Endothelial cell of umbilical vein (primary cell): ENCODE measurements at regions not wholly inside any gene's neighbourhood (a gene's known extent, or its start where the extent isn't known, plus 50 kb on each side); places are given as distances from the start of the nearest gene placed in this dataset.

Source experiments
- BruUV-seq: library from RNA; stranded (reverse); fragments of 400-500 nt; replicated peaks from 2 replicates; lab custom pipeline; 2021; lab: Mats Ljungman, UMichigan
- CTCF ChIA-PET: fragments of 300-600, 350-600 bp; sonication (Branson Sonifier 250); formaldehyde crosslinking; loops from one replicate; lab custom pipeline; 2021; ENCODE audit warnings: antibody characterized with exemption, inconsistent platforms; lab: Charles Lee
- POLR2A ChIA-PET: fragments of 300-600, 350-600 bp; sonication (Branson Sonifier 250); formaldehyde crosslinking; loops from one replicate; lab custom pipeline; 2021; ENCODE audit warnings: antibody characterized with exemption, inconsistent platforms; lab: Charles Lee
- DNase-seq: peaks from one replicate; pipeline ENCODE4 v3.0.0-alpha.2; 2011; ENCODE audit warnings: low read depth, low spot score
- FAIRE-seq: peaks from 2 replicates; lab custom pipeline; 2011; peaks lifted over from hg19 to GRCh38; lab: Jason Lieb, UNC
- H2AFZ ChIP-seq: 2 replicates; pipeline ENCODE4 v1.6.0; 2012; ENCODE audit warnings: low read depth, low read length, control low read depth, inconsistent platforms
- H3K27ac ChIP-seq: 2 replicates; pipeline ENCODE4 v1.5.1; 2011; ENCODE audit warnings: low read depth, mild to moderate bottlenecking, control low read depth, low read length, moderate library complexity; ENCODE audit not compliant: insufficient read depth
- H3K27me3 ChIP-seq, 2 experiments: 2 replicates each; pipeline versions ENCODE4 v1.6.0 to v1.6.1; 2011; ENCODE audit warnings: low read length in 2 of 2, mixed read lengths in 1 of 2; ENCODE audit not compliant: control insufficient read depth in 2 of 2, insufficient read depth in 2 of 2
- H3K36me3 ChIP-seq, 2 experiments: 2 replicates in 1 of 2; 3 replicates in 1 of 2; pipeline ENCODE4 v1.5.1; 2011; ENCODE audit warnings: low read length in 2 of 2, mild to moderate bottlenecking in 1 of 2, moderate library complexity in 1 of 2; ENCODE audit not compliant: control insufficient read depth in 2 of 2, insufficient read depth in 2 of 2; ENCODE audit errors: extremely low read depth in 1 of 2
- H3K4me1 ChIP-seq: 3 replicates; pipeline ENCODE4 v1.5.1; 2011; ENCODE audit warnings: mild to moderate bottlenecking, low read length; ENCODE audit not compliant: control insufficient read depth, insufficient read depth; ENCODE audit errors: extremely low read depth
- H3K4me2 ChIP-seq: 2 replicates; pipeline ENCODE4 v1.6.1; 2011; ENCODE audit warnings: low read length, control low read depth, mixed read lengths; ENCODE audit not compliant: insufficient read depth
- H3K4me3 ChIP-seq, 3 experiments: fragments of 200-600 bp in 1 of 3; sonication (generic), shearing (Covaris generic) in 1 of 3; replicated peaks in 1 of 3; 2 replicates each; pipeline ENCODE4 v1.5.1; 2011 to 2016; ENCODE audit warnings: control low read depth in 3 of 3, low read length in 3 of 3, mild to moderate bottlenecking in 2 of 3, inconsistent platforms in 1 of 3, low read depth in 1 of 3, moderate library complexity in 1 of 3; ENCODE audit not compliant: insufficient read depth in 1 of 3
- H3K79me2 ChIP-seq: 2 replicates; pipeline ENCODE4 v1.6.0; 2012; ENCODE audit warnings: low read length, inconsistent platforms; ENCODE audit not compliant: control insufficient read depth, insufficient read depth
- H3K9ac ChIP-seq: replicated peaks from 2 replicates; pipeline ENCODE3; 2011; ENCODE audit warnings: low read length, control low read depth; ENCODE audit not compliant: insufficient read depth; ENCODE audit errors: extremely low read depth
- H3K9me1 ChIP-seq: replicated peaks from 3 replicates; pipeline ENCODE4 v1.6.0; 2011; ENCODE audit warnings: mild to moderate bottlenecking, low read length; ENCODE audit not compliant: control insufficient read depth, insufficient read depth; ENCODE audit errors: extremely low read depth
- H3K9me3 ChIP-seq: replicated peaks from 2 replicates; pipeline ENCODE4 v1.5.1; 2012; ENCODE audit warnings: low read length, inconsistent platforms; ENCODE audit not compliant: control insufficient read depth, insufficient read depth
- H4K20me1 ChIP-seq: replicated peaks from 2 replicates; pipeline ENCODE3; 2011; ENCODE audit warnings: mild to moderate bottlenecking, low read length; ENCODE audit not compliant: control insufficient read depth, insufficient read depth; ENCODE audit errors: extremely low read depth
- CTCF ChIP-seq, 2 donors: IDR thresholded peaks; 1 replicate in 1 of 2; 2 replicates in 1 of 2; pipeline ENCODE4 v1.5.1; 2011; ENCODE audit warnings: low read length in 2 of 2, mild to moderate bottlenecking in 2 of 2, moderate library complexity in 2 of 2, control low read depth in 1 of 2, inconsistent platforms in 1 of 2, low read depth in 1 of 2; ENCODE audit not compliant: insufficient read depth in 1 of 2; ENCODE audit errors: extremely low read depth in 1 of 2
- EZH2 ChIP-seq: IDR thresholded peaks from 2 replicates; pipeline ENCODE4 v1.6.1; 2012; ENCODE audit warnings: borderline replicate concordance, low read depth, mild to moderate bottlenecking, moderate library complexity, low read length, inconsistent platforms; ENCODE audit not compliant: severe bottlenecking
- FOS ChIP-seq: IDR thresholded peaks from 2 replicates; pipeline ENCODE4 v1.6.1; 2011; ENCODE audit warnings: mild to moderate bottlenecking, low read length, moderate library complexity, borderline replicate concordance; ENCODE audit not compliant: insufficient read depth
- GATA2 ChIP-seq: IDR thresholded peaks from 2 replicates; pipeline ENCODE4 v1.7.0; 2011; ENCODE audit warnings: low read depth, mild to moderate bottlenecking, moderate library complexity, mixed read lengths, low read length; ENCODE audit not compliant: insufficient read length, insufficient read depth
- JUN ChIP-seq: IDR thresholded peaks from 2 replicates; pipeline ENCODE4 v1.6.1; 2011; ENCODE audit warnings: borderline replicate concordance, low read depth; ENCODE audit not compliant: insufficient read length, insufficient read depth
- MAX ChIP-seq: IDR thresholded peaks from 2 replicates; pipeline ENCODE4 v1.6.1; 2011; ENCODE audit not compliant: insufficient read depth, insufficient read length
- MYC ChIP-seq: IDR thresholded peaks from one replicate; pipeline ENCODE4 v1.6.1; 2011; ENCODE audit warnings: mild to moderate bottlenecking, low read depth, low read length
- POLR2A ChIP-seq: IDR thresholded peaks from 2 replicates; pipeline ENCODE4 v1.6.1; 2012; ENCODE audit warnings: low read depth, mild to moderate bottlenecking, control low read depth, low read length
- POLR2AphosphoS5 ChIP-seq: IDR thresholded peaks from 2 replicates; pipeline ENCODE4 v1.6.1; 2012; ENCODE audit warnings: low read depth, mild to moderate bottlenecking, control low read depth, low read length, moderate library complexity; ENCODE audit not compliant: insufficient read depth
- dilution Hi-C: fragments of 300-500 bp; cut with MboI; formaldehyde crosslinking; loops from one replicate; pipeline ENCODE4 v1.15.0; 2019; ENCODE audit warnings: low sequenced_read_pairs; ENCODE audit not compliant: extremely low pct_ligation_motif_present
- intact Hi-C: fragments of 100-400 bp; cut with micrococcal nuclease; formaldehyde crosslinking; loops from one replicate; pipeline ENCODE4 v1.10.0; 2022

- no peaks in the 10 kb centered on the region for H3K4me1 ChIP-seq
- no peak overlapping the region for H2AFZ ChIP-seq
- no peak overlapping the region for H3K4me2 ChIP-seq
- no peaks in the 10 kb centered on the region for H3K9me3 ChIP-seq
- no peaks in the 10 kb centered on the region for H3K9me1 ChIP-seq
- H3K4me3 ChIP-seq = no peak overlapping the region
- peaks cover 2 to 9% of the 10 kb centered on the region in 2 experiments for H3K27me3 ChIP-seq
- H4K20me1 ChIP-seq = no peaks in the 10 kb centered on the region
- no TSS peak for BruUV-seq
- dilution Hi-C loops = no loop called here
- no peak for DNase-seq
- no peaks in the 10 kb centered on the region for H3K79me2 ChIP-seq
- TF ChIP-seq GATA2 = no peak
- TF ChIP-seq MAX = no peak
- no peak for TF ChIP-seq FOS
- no peak for TF ChIP-seq POLR2AphosphoS5
- TF ChIP-seq MYC = no peak
- TF ChIP-seq EZH2 = no peak
- TF ChIP-seq CTCF (IDR thresholded peaks at IDR 0.05; ENCODE audit: extremely low read depth in 1 of 2, insufficient read depth in 1 of 2, low read depth in 1 of 2, low read length in 2 of 2) = no peak
- TF ChIP-seq JUN = no peak
- TF ChIP-seq POLR2A = no peak
- no peak for FAIRE-seq
- ChIA-PET POLR2A (no interaction called here), CTCF (interaction anchor here (0.9 kb wide), 1 partner anchor 521 kb away, joined by 3 read pairs; no protein-coding TSS in a partner anchor)
- no peaks in the 10 kb centered on the region for H3K36me3 ChIP-seq
- intact Hi-C loops = no loop called here
- H3K27ac ChIP-seq = no peak overlapping the region
- no peak overlapping the region for H3K9ac ChIP-seq
Measured at GRCh38 chr9:26755476-26755875, 137.1 kb downstream of the CAAP1 start.
